ENCODE measurements at regions not wholly inside any gene's neighbourhood (a gene's known extent, or its start where the extent isn't known, plus 50 kb on each side); places are given as distances from the start of the nearest gene placed in this dataset.

DNA sequence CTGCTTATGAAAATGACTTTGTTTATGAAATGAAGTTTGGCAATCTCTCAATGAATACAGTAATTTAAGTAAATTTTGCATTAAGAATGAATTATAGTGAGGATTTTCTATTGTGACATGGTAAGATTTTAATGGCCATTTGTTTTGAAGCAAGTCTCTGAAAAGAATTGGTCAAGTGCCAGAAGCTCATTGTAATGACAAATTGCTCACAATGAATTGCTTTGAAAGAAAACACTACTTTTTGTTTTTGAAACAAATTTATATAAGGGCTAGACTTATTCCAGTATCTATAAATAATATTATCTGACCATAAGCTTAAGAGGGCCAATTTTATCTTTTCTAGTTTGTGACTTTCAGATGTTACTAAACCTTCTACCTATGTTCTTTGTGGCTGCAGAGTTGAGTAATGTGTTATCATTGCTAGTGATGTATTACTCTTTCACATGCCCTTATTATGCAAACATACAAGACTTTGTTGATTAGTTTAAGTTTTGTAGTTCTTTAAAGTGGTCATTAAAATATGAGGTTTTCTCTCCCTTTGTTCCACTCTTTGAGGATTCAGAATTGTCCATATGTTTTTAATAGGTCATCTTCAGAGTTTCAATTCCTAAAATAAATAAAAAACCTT lies 93.0 kb upstream of the ZNF608 start:
- no peak for DNase-seq (ENCODE audit: low read depth in 3 of 3)

DNA sequence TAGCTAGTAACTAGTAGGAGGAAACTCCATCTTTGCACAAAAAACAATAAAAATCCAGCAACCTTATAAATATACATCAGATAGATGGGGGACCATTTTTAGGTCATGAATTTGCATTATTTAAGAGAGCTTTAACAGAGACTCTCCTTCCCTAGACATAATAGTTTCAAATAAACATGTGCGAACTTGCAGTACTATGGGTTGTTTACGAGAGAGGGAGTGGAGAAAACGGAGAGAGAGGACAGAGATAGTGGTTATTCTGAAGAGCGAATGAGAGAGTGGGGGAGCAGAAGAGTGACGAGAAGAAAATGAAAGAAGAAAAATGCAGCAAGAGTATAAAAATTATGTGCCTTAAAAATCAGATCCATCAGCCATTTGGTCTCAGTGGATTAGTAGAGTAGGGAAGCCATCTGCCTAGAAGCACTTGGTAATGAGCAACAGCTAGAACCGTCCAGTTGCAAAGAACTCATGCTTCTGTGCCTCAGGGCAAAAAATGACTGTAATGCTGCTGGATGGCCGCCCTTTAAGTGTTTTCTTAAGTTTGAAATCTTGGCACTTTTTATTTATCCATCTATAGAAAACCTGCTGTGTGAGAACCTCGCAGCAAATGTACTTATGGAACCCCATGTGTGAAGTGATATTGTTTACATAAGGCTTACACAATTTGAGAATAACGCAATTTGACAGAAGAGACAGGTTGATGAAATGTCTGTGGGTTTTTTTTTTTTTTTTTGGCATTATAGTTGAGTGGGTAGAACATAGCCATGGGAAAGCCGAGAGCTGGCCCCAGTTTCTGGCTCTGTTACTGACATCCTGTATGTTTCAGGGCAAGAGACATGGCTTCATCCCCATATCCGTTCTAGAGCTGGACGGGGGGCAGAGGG lies 95.6 kb upstream of the ZNF608 start:
- DNase-seq (ENCODE audit: low read depth in 3 of 3): no peak

DNA sequence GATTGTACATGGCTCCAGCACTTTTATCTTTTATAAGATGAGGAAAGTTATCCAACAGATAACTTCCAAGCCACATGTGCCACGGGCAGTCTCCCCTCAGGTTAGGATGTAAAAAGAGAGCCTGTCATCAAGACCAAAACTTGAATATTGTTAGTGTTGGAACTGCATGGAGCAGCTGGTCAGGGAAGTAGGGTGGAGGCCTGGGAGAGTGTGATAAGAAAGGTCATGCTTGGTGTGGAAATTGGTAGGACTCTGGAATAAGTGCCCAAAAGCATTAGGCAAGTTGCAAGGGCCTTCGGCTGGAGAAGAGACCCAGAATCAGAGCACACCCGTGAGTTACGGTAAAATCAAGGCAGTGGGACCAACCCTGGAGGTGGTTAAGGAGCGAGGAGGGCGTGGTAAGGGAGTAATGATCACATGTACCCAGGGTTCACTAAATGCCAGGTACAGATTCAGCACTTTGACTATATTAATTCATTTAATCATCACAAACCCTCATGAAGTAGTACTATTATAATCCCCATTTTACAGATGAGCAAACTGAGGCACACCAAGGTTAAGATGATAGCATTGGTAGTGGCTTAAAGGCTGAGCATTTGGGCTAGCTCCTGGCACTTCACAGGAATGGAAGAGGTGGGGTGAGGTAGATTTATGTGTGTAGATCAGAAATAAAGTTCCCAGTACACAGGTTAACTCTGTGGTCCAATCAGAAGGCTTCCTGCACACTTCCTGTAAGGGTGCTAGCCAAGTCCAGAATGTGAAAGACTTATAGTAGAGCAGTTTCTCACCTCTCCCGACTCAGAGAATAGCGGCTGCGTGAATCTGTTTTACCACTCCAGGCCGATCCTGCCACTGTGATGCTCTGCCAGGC lies 96.5 kb upstream of the ZNF608 start:
- no peak for DNase-seq (ENCODE audit: low read depth in 3 of 3)

DNA sequence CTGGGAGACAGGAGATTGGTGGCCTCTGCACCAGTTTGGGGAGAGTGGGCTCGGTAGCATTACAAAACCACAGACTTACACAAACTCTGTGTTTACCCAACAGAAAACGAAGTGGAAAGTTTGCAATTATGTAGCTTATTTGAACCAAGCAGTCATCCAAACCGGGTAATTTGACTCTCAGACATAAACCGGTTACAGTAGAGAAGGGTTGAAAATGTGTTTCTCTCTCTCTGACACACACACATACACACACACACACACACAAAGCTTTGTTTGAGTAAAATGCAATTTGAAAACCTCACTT lies 97.1 kb upstream of the ZNF608 start:
- DNase-seq (ENCODE audit: low read depth in 3 of 3): no peak

DNA sequence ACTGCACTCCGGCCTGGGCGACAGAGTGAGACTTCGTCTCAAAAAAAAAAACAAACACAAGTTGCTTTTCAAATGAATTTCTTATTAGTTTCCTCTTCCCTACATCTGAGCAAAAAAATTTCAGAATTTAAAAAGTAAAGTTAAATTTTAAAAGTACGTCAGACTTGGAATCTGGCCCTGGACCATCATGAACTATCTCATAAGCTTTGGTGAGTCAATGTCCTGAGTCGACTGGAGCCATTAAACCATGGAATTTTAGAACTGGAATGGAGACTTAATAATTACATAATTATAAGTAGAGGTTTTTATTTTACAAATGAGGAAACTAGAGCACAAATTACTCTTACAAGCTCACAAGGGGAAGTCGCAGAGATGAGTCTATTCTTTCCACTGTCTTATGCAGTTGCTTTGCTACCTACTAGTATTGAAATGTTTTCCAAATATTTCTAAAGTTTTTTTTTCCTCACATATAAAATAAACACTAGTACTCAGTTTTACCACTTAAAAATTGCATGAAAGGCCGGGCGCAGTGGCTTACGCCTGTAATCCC lies 98.0 kb upstream of the ZNF608 start:
- DNase-seq (ENCODE audit: low read depth in 3 of 3): no peak

DNA sequence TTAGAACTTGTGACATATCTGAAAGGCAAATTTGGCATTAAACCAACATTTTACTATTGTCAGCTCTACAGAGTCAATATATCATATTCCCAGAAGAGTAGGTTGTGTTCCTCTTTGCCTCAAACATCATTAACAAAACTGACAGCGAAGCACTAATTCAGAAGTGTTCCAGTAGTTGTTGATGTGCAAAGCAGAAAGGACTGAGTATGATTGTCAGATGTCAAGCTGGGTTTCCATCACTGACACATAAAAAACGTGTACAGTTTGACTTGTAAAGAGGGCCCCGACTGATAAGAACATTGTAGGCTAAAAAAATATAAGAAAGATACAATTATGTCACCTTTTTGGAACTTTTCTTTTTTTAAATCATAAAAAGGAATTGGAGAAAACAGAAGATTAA lies 101.5 kb upstream of the ZNF608 start:
- DNase-seq (ENCODE audit: low read depth in 3 of 3): no peak

DNA sequence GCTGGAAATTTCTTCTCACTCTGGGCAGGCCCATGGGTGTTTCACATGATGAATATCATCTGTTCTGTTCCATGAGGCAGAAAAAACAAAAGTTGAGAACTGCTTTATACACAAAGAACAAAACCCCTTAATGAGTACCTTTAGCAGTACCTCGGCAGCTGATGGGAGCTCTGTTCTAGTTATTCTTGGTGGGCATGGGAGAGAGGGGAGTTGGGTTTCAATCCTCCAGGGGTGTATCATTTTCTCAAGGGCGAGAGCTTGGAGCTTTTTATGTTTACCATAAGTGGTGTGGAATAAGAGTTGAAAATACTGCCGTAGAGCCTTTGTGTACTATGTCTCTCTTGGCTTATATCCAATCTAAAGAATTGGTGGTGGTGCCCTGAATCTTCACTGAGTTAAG lies 103.3 kb upstream of the ZNF608 start:
- DNase-seq (ENCODE audit: low read depth in 3 of 3): no peak

DNA sequence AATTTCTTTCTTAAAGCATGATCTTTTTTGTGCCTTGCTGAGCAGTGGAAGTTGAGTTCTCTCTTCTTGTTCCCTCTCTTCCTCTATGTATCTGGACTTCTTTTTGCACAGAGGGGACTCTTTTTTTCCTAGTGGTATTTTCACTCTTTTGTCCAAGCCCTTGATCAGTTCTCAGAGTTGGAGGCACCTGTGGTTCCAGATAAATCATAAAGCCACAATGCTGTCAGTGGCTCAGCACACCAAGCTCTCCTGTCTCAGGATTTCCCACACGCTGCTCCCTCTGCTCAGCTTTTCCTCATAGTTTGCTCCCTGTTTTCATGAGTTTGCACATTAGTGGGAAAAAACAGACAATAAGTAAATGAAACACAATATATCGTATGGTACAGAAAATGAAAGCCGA lies 110.3 kb upstream of the ZNF608 start:
- no peak for DNase-seq (ENCODE audit: low read depth in 3 of 3)

DNA sequence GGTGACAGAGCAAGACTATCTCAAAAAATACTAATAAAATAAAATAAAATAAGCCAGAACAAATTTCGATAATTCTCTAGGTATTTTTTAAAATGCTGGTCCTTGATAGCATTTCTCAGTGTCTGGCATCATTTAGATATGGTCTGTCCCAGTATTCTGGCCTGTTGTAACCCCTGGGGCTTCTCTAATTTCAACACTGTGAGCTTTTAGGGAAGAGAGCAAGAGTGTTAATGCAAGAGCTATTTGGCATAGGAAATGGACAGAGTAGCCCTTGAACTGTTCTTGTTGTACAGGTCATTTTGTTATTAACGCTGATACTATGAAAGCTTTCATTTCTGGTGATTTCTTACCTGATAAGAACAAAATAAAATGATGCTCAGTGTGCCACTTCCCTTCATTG lies 112.2 kb upstream of the ZNF608 start:
- DNase-seq (ENCODE audit: low read depth in 3 of 3): no peak

DNA sequence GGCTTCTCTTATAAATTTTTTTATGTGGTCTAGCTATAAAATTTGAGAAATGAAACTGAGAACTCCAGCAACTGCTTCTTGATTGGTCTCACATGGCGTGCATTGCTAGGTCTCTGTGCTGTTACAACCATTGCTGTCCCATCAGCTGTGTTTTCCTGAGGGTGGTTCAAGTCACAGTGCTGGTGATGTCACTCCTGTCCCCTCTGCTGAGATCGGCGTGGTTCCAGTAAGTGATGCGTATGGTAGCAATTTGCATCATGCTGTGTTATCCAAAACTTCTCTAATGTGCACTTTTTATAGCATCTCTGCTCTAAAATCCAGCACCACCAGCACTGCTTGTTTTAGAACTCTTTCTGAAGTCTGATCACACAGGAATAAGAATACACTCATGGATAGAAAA lies 112.6 kb upstream of the ZNF608 start:
- no peak for DNase-seq (ENCODE audit: low read depth in 3 of 3)

DNA sequence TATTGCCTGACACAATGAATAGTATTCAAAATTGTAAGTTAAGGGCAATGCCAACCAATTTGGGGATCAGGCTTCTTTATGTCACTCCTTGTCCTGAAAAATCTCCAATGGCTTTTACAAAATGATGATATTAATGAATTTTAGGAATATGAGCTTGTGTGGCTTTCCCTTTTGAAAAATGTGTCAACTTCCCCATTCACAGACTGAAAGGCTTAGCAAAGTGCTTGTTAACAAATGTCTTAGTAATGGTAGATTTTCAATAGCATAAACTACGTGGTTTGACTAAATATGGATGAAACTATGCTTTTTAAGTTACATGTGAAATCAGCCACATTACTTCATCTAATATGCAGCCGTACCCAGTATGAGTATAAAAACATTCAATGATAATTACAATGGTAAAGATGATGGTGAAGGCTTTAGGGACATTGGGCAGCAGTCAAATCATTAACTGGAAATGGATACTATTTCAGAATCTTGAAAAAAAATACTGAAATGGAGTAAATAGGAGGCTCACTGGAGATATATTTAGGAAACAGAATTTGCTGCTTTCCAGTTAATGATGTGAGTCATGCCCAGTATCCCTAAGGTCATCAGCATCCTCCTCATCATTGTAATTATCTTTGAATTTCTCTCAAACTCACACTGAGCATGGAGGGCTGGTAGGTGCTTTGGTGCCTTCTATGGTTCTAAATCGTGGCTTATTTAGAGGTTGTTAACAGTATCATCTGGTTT lies 113.3 kb upstream of the ZNF608 start:
- no peak for DNase-seq (ENCODE audit: low read depth in 3 of 3)

DNA sequence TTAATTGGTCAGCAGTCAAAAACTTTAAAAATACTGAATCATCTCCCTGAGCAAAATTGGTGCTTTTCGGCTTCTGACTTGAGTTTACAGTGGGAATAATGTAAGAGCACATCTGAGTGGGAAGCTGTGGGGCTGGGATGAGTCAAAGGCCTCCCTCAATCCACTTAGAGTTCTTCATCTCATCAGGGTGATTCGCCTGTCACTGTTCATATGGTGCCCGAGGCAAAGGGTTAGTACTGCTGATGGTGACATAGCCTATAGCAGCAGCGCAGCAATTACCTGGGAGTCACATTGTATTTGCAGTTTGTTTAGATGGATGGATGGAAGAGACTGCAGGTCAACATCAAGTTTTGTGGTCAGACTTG lies 113.8 kb upstream of the ZNF608 start:
- no peak for DNase-seq (ENCODE audit: low read depth in 3 of 3)

DNA sequence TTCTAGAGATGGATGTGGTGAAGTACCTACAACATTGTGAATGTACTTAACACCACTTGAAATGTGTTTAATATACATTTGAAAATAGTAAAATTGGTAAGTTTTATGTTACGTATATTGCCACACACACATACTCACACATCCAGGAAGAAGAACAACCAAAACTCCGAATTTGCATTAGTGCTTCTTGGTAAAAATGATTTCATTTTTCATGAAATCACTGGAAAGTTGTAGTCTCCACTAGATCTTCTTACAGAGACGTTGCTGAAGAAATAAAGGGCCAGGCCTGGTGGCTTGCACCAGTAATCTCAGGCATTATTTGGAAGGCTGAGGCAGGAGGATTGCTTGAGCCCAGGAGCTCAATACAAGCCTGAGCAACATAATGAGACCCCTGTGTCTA lies 118.6 kb upstream of the ZNF608 start:
- no peak for DNase-seq (ENCODE audit: low read depth in 3 of 3)

DNA sequence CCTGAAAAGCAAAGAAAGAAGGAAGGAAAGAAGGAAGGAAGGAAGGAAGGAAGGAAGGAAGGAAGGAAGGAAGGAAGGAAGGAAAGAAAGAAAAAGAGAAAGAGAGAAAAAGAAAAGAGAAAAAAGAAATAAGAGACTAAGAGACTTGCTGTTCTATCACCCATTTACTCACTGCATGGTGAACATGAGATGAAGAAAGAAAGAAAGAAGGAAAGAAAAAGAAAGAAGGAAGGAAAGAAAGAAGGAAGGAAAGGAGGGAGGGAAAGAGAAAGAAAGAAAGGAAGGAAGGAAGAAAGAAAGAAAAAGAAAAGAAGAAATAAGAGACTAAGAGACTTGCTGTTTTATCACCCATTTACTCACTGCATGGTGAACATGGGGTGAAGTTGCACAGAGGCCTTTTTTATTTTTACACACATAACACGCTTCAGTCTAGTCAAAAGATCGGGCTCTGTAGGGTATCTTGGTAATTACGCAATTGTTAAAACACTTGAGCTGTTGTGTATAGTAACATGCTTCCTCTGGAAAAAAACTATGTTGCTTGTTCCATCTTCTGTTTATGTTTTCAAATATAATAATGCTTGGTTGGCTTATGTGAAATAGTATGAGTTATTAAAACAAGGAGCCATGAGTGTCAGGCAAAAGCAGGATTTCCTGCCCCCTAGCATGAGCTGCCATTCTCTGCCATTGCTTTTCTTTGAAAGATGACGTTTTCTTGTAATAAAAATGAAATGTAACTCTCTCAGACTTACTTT lies 119.3 kb upstream of the ZNF608 start:
- DNase-seq (ENCODE audit: low read depth in 3 of 3): no peak

DNA sequence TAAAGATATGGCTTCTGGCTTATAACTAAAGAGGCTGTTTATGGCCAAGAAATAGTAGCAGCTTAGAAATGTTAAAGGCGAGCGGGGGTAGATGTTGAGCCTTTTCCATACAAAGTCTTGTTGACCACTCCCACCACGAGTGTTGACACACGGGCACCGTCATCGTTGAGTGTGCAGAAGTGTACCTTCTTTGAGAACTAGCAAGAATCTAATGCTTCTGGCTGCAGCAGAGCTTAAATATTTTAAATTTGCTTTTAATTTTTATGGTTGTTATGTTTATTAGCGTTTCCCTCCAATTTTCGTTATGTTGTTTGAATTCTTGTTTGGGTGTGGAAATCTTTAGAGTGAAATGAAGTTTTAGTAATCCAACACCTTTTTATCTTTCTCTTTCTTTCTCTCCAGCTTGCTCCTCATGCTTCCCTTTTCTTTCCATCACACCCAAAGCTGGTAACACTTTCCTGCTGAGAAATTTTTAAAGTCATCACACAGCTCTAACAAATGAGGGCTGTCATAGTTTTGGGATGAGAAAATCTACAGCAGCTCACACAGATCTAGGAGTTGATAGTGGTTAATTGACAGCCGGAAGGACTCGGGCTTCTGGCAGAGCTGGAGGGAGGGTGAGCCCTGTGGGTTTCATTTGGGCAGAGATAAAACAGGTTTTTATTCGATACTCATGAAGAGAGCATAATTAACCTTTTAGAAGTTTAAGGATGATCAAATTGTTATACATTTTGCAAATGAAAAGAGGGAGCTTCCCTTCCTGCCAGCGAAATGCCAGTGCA lies 120.1 kb upstream of the ZNF608 start:
- DNase-seq (ENCODE audit: low read depth in 3 of 3): no peak

DNA sequence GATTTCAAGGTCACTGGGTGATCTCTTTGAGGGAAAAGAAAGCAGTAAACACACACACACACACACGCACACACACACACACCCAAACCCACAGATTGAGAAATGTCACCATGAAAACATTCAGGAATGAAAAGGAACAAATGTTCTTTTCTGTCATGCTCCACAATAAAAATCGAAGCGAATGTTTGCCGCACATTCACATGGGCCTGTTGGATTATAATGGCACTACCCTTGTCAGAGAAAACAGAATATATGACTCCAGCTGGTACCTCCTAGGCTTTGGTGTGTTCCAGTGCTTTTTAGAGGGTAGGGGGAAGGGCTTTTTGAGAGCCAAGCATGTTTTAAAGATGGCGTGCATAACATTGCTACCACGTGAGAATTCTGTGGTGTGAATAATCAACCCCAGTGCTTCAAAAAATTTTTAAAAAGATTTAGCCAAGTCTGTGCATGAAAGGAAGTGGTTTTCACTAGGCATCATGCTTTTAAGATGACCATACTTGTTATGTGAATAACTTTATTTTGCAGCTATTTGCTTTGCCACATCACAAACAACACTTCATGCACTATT lies 120.8 kb upstream of the ZNF608 start:
- no peak for DNase-seq (ENCODE audit: low read depth in 3 of 3)

DNA sequence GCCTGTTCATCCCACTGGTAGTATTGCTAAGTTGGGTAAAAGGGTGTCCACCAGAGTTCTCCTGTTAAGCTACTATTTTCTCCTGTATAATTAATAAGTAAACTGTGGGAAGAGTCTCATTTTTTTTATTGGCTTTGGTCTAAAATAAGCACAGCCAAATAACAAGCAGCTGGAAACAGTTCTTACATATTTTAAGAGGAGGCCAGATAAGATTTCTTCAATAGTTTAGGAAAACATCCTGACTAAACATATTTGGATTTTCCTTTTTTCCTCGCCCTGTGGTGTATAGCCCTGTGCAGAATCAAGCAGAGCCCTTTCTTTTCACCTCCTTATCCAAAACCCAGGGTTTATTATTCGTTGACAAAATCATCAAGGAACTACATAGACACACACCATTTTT lies 122.2 kb upstream of the ZNF608 start:
- no peak for DNase-seq (ENCODE audit: low read depth in 3 of 3)

DNA sequence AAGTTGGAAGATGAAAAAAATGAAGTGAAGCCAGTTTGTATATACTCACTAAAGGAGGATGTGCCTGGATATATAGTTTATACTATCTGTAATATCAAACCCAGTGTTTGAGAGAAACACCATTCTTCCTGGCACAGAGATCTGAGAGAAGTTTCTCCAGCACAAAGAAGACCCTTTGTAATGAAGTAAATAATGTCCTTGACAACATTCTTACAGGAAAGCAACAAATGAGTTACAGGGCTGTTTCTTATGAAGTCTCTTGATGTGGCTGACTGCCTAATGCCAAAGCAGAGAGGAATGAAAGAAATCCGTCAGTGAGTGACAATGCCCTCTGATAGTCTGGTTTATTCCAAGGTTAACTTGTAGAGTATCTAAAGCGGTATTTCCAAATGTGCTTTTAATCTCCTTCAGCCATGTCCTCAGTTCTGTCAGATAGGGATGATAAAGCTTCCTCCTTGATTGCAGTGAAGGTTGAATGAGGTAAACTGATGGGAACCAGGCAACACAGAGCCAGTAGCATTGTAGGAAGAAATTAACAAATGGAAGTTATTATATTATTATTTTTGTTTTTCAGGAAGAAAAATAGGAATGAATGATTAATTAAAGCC lies 123.1 kb upstream of the ZNF608 start:
- no peak for DNase-seq (ENCODE audit: low read depth in 3 of 3)

DNA sequence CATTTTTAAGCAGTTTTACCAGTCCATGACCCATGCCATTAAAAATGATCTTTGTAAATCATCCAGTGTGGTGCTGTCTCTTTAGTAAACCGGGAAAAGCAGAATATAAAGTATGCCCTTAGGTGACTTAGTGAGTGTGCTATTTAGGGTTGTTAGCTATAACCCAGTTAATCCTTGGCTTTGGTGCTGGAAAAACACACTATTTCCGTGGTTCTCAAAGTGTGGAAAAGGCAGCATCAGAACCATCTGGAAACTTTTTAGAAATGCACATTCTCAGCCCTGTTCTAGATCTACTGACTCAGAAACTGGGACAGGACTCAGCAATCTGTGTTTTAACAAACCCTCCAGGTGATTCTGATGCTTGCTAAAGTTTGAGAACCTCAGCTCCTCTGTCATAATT lies 123.6 kb upstream of the ZNF608 start:
- DNase-seq (ENCODE audit: low read depth in 3 of 3): no peak

DNA sequence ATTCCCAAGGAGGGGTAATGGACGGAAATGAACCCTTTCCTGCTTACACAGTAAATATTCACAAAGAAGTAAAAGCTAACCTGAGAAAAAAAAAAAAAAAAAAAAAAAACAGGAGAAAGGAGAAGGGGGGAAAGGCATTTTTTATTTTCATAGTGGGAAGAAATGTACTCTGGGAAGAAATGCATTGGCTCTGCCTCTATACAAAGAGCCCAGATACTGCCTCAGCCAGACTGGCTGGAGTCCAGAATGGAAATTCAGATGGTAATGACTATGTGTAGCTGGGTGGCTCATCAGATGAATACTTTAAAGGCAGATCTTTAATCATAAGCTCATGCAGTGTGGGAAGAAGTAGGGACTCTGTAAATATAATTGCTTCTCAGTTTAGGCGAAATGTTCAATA lies 124.9 kb upstream of the ZNF608 start:
- no peak for DNase-seq (ENCODE audit: low read depth in 3 of 3)

All from stimulated activated CD4-positive, alpha-beta T cell treated with anti-CD3 and anti-CD28 coated beads, TNF-alpha, amount 100 ng/mL, for 4 hours (primary cell).